Lower leg skin (tissue), 4 donors: ENCODE measurements at regions not wholly inside any gene's neighbourhood (a gene's known extent, or its start where the extent isn't known, plus 50 kb on each side); places are given as distances from the start of the nearest gene placed in this dataset.

Experiments
- DNase-seq, 2 donors: peaks; one replicate each; pipeline ENCODE4 v3.0.0-alpha.2; 2019; ENCODE audit warnings: low spot score in 2 of 2
- H3K4me3 ChIP-seq: fragments of 200-600 bp; sonication (generic); 2 replicates; pipeline ENCODE4 v1.5.1; 2017; ENCODE audit warnings: mild to moderate bottlenecking, low read depth; ENCODE audit not compliant: poor library complexity, severe bottlenecking
- CTCF ChIP-seq, 3 donors: fragments of 450-650 bp; IDR thresholded peaks; one replicate each; pipeline ENCODE4 v1.5.1; 2016; ENCODE audit warnings: antibody characterized with exemption in 3 of 3, mild to moderate bottlenecking in 3 of 3, moderate library complexity in 2 of 3
- POLR2A ChIP-seq, 2 donors: fragments of 450-650 bp; IDR thresholded peaks; one replicate each; pipeline ENCODE4 v1.6.1; 2016 to 2017; ENCODE audit warnings: antibody characterized with exemption in 2 of 2, mild to moderate bottlenecking in 1 of 2, moderate library complexity in 1 of 2
- WGBS, 2 donors: methylation state at CpG; one replicate each; pipeline ENCODE4 v1.1.5; 2018; 5-methylcytosine and 5-hydroxymethylcytosine counted together
- intact Hi-C: fragments of 100-400 bp; cut with DNase I; formaldehyde crosslinking; loops from one replicate; pipeline ENCODE4 v1.15.0; 2023; ENCODE audit warnings: low total_unique reads

DNA sequence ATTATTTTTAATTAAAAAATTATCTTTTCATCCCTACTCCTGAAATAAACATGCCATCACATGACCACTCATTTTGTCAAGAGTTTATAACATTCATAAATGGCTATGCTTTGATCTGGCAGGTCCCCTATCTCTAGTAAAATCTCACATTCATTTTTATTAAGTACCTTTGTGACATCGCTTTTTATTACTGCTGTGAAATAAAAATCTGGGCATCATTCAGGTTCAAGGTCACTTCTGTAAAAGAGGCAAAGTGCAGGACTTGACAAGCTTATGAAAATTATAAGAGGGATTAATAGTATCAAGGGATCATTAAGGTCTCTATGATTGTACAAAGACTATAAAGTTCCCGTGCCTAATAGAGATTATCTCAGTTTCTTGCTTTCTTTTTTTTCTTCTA is 416.8 kb upstream of the SEMA3A start:
- 62 to 77% methylated on average over 2 of the region's 2 CpGs for WGBS, 2 donors
- no peak for TF ChIP-seq CTCF (IDR thresholded peaks at IDR 0.05)
- TF ChIP-seq POLR2A (IDR thresholded peaks at IDR 0.05) = no peak
- no peak overlapping the region for H3K4me3 ChIP-seq
- intact Hi-C loops = no loop called here
- no peak for DNase-seq

DNA sequence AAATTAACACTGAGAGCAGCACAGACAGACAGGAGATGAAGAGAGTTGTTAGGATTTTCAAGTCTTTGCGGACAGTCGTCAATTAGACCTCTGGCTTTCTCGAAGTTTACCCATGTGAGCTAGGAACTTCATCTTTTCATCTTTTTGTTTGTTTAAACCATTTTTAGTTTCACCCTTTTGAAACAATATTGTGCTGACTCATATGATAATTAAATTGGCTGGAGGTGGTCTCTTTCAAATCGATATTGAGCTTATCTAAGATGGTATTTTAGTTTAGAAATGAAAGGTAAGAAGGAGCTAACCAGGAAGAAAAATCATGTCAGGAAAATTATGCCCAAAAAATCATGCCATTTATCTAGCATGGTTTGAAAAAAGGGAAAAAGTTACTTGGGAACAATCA is 415.8 kb upstream of the SEMA3A start:
- no peak for TF ChIP-seq CTCF (IDR thresholded peaks at IDR 0.05)
- TF ChIP-seq POLR2A (IDR thresholded peaks at IDR 0.05) = no peak
- no peak for DNase-seq
- no peak overlapping the region for H3K4me3 ChIP-seq
- intact Hi-C loops = no loop called here
- WGBS, 2 donors = 87 to 94% methylated on average over 4 of the region's 4 CpGs

GRCh38 chr7:84605301-84605700 is 410.7 kb upstream of the SEMA3A start:
- no peak for TF ChIP-seq CTCF (IDR thresholded peaks at IDR 0.05)
- TF ChIP-seq POLR2A (IDR thresholded peaks at IDR 0.05) = no peak
- no peak overlapping the region for H3K4me3 ChIP-seq
- intact Hi-C loops = no loop called here
- WGBS, 2 donors = 93% methylated on average over 2 of the region's 2 CpGs
- DNase-seq = no peak

DNA sequence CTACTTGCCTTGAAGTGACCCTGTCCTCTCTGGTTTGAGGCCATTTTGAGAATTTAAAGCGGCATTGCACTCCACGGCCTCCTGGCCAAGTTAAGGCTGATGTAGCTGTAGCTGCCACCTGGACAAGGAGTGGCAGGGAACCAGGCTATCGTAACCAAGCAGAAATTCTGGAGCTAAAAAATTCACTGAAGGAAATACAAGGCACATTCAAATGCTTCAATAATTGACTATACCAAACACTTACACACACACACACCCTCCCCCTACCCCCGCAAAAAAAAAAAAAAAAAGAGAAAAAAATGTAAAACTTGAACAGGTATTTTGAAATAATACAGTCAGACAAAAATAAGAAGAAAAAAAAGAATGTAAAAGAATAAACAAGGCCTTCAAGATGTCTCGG is 409.0 kb upstream of the SEMA3A start:
- DNase-seq = no peak
- WGBS, 2 donors = 95% methylated on average over 5 of the region's 5 CpGs
- intact Hi-C loops = no loop called here
- no peak overlapping the region for H3K4me3 ChIP-seq
- no peak for TF ChIP-seq CTCF (IDR thresholded peaks at IDR 0.05)
- TF ChIP-seq POLR2A (IDR thresholded peaks at IDR 0.05) = no peak

DNA sequence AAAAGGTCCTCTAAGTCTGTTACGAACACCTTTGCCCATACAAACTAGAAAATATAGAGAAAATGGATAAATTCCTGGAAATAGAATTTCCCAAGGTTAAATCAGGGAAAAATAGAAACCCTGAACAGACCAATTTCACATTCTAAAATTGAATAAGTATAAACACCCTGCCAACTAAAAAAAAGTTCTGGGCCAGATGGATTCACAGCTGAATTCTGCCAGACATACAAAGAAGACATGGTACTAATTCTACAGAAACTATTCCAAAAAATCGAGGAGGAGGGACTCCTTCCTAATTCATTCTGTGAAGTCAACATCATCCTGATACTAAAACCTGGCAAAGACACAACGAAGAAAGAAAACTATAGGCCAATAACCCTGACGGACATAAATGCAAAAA is 400.4 kb upstream of the SEMA3A start:
- 84 to 88% methylated on average over 4 of the region's 4 CpGs for WGBS, 2 donors
- TF ChIP-seq POLR2A (IDR thresholded peaks at IDR 0.05) (no peak), CTCF (IDR thresholded peaks at IDR 0.05) (no peak)
- intact Hi-C loops = no loop called here
- no peak overlapping the region for H3K4me3 ChIP-seq
- DNase-seq = no peak

DNA sequence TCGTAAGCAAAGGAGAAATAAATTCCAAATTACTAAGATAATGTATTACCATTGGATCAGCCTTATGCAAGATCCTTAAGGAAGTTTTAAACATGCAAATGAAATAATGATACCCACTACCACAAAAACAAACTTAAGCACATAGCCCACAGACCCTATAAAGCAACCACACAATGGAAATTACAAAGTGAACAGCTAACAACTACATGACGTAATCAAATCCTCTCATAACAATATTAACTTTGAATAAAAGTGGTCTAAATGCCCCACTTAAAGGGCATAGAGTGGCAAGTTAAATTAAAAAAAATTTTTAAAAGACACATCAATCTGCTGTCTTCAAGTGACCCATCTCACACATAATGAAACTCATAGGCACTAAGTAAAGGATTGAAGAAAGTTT is 397.3 kb upstream of the SEMA3A start:
- H3K4me3 ChIP-seq = no peak overlapping the region
- intact Hi-C loops = no loop called here
- no peak for DNase-seq
- WGBS, 2 donors = 94% methylated on average over 2 of the region's 2 CpGs
- TF ChIP-seq CTCF (IDR thresholded peaks at IDR 0.05) (no peak), POLR2A (IDR thresholded peaks at IDR 0.05) (no peak)
